SK-N-SH treated with all-trans-retinoic acid at 6 μM for 48 hours (cell line): ENCODE measurements at regions not wholly inside any gene's neighbourhood (a gene's known extent, or its start where the extent isn't known, plus 50 kb on each side); places are given as distances from the start of the nearest gene placed in this dataset.

ENCODE experiments used
- ATAC-seq: fragments of 200-7000 bp; cut with Tn5 transposase; 3 replicates; pipeline ENCODE4 v1.9.1; 2020; ENCODE audit warnings: mild to moderate bottlenecking, moderate library complexity
- ESRRG ChIP-seq: fragments of 250-450 bp; sonication (Bioruptor Pico); IDR thresholded peaks from 2 replicates; pipeline ENCODE4 v1.6.1; 2021; ENCODE audit warnings: mild to moderate bottlenecking
- GLIS3 ChIP-seq: fragments of 250-450 bp; sonication (Bioruptor Pico); IDR thresholded peaks from 2 replicates; pipeline ENCODE4 v1.5.0; 2020; ENCODE audit warnings: mild to moderate bottlenecking, moderate library complexity
- ISL1 ChIP-seq: fragments of 250-450 bp; sonication (Bioruptor Pico); IDR thresholded peaks from 2 replicates; pipeline ENCODE4 v2.1.2; 2022; ENCODE audit warnings: mild to moderate bottlenecking, moderate library complexity
- OSR1 ChIP-seq: fragments of 250-450 bp; sonication (Bioruptor Pico); IDR thresholded peaks from 2 replicates; pipeline ENCODE4 v1.8.0; 2022; ENCODE audit warnings: moderate library complexity, mild to moderate bottlenecking, inconsistent platforms
- PPARA ChIP-seq: fragments of 250-450 bp; sonication (Bioruptor Pico); IDR thresholded peaks from 2 replicates; pipeline ENCODE4 v1.5.0; 2020; ENCODE audit warnings: mild to moderate bottlenecking, borderline replicate concordance
- RARB ChIP-seq: fragments of 250-450 bp; sonication (Bioruptor Pico); IDR thresholded peaks from 2 replicates; pipeline ENCODE4 v1.8.0; 2021; ENCODE audit warnings: mild to moderate bottlenecking, moderate library complexity
- SNAI2 ChIP-seq: fragments of 250-450 bp; sonication (Bioruptor Pico); IDR thresholded peaks from 2 replicates; pipeline ENCODE4 v1.5.0; 2020; ENCODE audit warnings: mild to moderate bottlenecking, moderate library complexity
- TCF4 ChIP-seq: fragments of 250-450 bp; sonication (Bioruptor Pico); IDR thresholded peaks from 2 replicates; pipeline ENCODE4 v1.8.0; 2021; ENCODE audit warnings: mild to moderate bottlenecking, moderate library complexity, borderline replicate concordance
- TOX ChIP-seq: fragments of 250-450 bp; sonication (Bioruptor Pico); IDR thresholded peaks from 2 replicates; pipeline ENCODE4 v1.8.0; 2021; ENCODE audit warnings: mild to moderate bottlenecking, moderate library complexity, borderline replicate concordance
- ZC3H10 ChIP-seq: fragments of 250-450 bp; sonication (Bioruptor Pico); IDR thresholded peaks from 2 replicates; pipeline ENCODE4 v1.5.1; 2021; ENCODE audit warnings: mild to moderate bottlenecking, moderate library complexity
- ZFP3 ChIP-seq: fragments of 250-450 bp; sonication (Bioruptor Pico); IDR thresholded peaks from 2 replicates; pipeline ENCODE4 v1.5.0; 2020; ENCODE audit warnings: mild to moderate bottlenecking, moderate library complexity
- ZFP30 ChIP-seq: fragments of 450-650 bp; formaldehyde crosslinking; IDR thresholded peaks from 2 replicates; pipeline ENCODE4 v1.5.0; 2022; ENCODE audit warnings: mild to moderate bottlenecking, moderate library complexity
- ZNF565 ChIP-seq: fragments of 450-650 bp; formaldehyde crosslinking; conservative IDR thresholded peaks from 2 replicates; pipeline ENCODE4 v1.5.0; 2020; ENCODE audit warnings: low read depth, mild to moderate bottlenecking, moderate library complexity
- ZNF70 ChIP-seq: fragments of 450-650 bp; formaldehyde crosslinking; IDR thresholded peaks from 2 replicates; pipeline ENCODE4 v1.5.0; 2020; ENCODE audit warnings: mild to moderate bottlenecking, moderate library complexity
- ZNF8 ChIP-seq: fragments of 450-650 bp; formaldehyde crosslinking; IDR thresholded peaks from 2 replicates; pipeline ENCODE4 v1.5.0; 2020; ENCODE audit warnings: mild to moderate bottlenecking, moderate library complexity
- TF ChIP-seq, protein P1 (sequence below): fragments of 250-450 bp; sonication (Bioruptor Pico); IDR thresholded peaks from 2 replicates; pipeline ENCODE4 v1.5.0; 2020; ENCODE audit warnings: mild to moderate bottlenecking, moderate library complexity
- TF ChIP-seq, protein P2 (sequence below): fragments of 250-450 bp; sonication (Bioruptor Pico); IDR thresholded peaks from 2 replicates; pipeline ENCODE4 v1.5.1; 2021; ENCODE audit warnings: mild to moderate bottlenecking, moderate library complexity
- TF ChIP-seq, protein P3 (sequence below): fragments of 250-450 bp; sonication (Bioruptor Pico); IDR thresholded peaks from 2 replicates; pipeline ENCODE4 v1.5.1; 2020; ENCODE audit warnings: low read depth, mild to moderate bottlenecking, moderate library complexity

DNA sequence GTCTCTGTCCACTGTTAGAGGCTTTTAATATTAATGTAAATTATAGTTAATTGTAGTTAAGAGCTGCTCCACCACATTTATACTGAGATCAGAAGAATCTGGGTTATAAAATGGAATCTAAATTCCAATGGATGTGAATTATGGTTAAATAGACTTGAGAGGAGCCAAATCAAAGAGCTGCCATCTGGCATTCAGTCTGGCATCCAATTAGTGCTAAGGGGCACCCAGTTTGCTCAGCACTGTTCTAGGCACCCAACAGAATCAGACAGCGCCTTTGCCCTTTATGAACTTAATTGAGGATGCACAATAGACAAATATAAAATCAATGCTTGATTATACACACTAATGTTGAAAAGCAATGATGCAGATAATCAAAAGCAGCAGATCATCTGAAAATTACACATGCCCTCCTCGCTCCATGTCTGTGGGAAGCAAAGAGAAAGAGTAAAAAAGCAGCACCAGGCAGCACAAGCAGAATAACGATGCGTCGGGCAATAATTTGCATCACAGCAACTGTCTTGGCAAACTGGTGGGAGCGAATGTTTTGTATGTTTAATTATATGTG, 310.1 kb downstream of the BRINP2 start:
- no peak for ATAC-seq
- TF ChIP-seq, protein P1, sequence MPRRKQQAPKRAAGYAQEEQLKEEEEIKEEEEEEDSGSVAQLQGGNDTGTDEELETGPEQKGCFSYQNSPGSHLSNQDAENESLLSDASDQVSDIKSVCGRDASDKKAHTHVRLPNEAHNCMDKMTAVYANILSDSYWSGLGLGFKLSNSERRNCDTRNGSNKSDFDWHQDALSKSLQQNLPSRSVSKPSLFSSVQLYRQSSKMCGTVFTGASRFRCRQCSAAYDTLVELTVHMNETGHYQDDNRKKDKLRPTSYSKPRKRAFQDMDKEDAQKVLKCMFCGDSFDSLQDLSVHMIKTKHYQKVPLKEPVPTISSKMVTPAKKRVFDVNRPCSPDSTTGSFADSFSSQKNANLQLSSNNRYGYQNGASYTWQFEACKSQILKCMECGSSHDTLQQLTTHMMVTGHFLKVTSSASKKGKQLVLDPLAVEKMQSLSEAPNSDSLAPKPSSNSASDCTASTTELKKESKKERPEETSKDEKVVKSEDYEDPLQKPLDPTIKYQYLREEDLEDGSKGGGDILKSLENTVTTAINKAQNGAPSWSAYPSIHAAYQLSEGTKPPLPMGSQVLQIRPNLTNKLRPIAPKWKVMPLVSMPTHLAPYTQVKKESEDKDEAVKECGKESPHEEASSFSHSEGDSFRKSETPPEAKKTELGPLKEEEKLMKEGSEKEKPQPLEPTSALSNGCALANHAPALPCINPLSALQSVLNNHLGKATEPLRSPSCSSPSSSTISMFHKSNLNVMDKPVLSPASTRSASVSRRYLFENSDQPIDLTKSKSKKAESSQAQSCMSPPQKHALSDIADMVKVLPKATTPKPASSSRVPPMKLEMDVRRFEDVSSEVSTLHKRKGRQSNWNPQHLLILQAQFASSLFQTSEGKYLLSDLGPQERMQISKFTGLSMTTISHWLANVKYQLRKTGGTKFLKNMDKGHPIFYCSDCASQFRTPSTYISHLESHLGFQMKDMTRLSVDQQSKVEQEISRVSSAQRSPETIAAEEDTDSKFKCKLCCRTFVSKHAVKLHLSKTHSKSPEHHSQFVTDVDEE = no peak
- TF ChIP-seq ZFP30 = no peak
- no peak for TF ChIP-seq ESRRG (CRISPR knock-in tag)
- TF ChIP-seq PPARA (CRISPR knock-in tag) = no peak
- TF ChIP-seq, protein P2, sequence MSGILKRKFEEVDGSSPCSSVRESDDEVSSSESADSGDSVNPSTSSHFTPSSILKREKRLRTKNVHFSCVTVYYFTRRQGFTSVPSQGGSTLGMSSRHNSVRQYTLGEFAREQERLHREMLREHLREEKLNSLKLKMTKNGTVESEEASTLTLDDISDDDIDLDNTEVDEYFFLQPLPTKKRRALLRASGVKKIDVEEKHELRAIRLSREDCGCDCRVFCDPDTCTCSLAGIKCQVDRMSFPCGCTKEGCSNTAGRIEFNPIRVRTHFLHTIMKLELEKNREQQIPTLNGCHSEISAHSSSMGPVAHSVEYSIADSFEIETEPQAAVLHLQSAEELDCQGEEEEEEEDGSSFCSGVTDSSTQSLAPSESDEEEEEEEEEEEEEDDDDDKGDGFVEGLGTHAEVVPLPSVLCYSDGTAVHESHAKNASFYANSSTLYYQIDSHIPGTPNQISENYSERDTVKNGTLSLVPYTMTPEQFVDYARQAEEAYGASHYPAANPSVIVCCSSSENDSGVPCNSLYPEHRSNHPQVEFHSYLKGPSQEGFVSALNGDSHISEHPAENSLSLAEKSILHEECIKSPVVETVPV (CRISPR knock-in tag) = no peak
- no peak for TF ChIP-seq OSR1 (CRISPR knock-in tag)
- TF ChIP-seq, protein P3, sequence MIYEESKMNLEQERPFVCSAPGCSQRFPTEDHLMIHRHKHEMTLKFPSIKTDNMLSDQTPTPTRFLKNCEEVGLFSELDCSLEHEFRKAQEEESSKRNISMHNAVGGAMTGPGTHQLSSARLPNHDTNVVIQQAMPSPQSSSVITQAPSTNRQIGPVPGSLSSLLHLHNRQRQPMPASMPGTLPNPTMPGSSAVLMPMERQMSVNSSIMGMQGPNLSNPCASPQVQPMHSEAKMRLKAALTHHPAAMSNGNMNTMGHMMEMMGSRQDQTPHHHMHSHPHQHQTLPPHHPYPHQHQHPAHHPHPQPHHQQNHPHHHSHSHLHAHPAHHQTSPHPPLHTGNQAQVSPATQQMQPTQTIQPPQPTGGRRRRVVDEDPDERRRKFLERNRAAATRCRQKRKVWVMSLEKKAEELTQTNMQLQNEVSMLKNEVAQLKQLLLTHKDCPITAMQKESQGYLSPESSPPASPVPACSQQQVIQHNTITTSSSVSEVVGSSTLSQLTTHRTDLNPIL (CRISPR knock-in tag) = no peak
- no peak for TF ChIP-seq ZC3H10 (CRISPR knock-in tag)
- no peak for TF ChIP-seq GLIS3 (CRISPR knock-in tag)
- TF ChIP-seq RARB (CRISPR knock-in tag) = no peak
- TF ChIP-seq ZNF70 = no peak
- TF ChIP-seq TOX = no peak
- no peak for TF ChIP-seq SNAI2 (CRISPR knock-in tag)
- TF ChIP-seq TCF4 (CRISPR knock-in tag) = no peak
- TF ChIP-seq ZNF8 = no peak
- TF ChIP-seq ISL1 (CRISPR knock-in tag) = no peak

DNA sequence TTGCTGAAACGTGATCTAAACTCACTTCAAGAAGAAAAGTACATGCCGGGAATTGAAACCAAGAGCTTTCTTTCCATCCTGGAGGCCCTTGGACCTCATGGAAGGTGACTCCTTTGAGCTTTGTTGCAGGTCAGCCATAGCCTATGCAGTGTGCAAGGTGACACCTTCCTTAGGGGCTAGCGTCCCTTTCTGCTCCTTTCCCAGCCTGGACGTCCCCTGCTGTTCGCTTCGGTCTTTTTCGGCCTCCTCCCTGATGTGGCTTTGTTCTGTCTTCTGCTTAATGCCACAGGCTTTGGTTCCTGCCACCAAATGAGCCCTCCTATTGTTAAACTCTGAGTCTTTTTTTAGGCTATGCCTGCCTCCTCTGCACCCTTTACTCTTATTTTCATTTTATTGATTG, 308.8 kb downstream of the BRINP2 start:
- ATAC-seq = no peak
- TF ChIP-seq, protein P3 (CRISPR knock-in tag) = no peak
- TF ChIP-seq ZFP3 (CRISPR knock-in tag) = no peak
- no peak for TF ChIP-seq PPARA (CRISPR knock-in tag)
- no peak for TF ChIP-seq ZNF70

DNA sequence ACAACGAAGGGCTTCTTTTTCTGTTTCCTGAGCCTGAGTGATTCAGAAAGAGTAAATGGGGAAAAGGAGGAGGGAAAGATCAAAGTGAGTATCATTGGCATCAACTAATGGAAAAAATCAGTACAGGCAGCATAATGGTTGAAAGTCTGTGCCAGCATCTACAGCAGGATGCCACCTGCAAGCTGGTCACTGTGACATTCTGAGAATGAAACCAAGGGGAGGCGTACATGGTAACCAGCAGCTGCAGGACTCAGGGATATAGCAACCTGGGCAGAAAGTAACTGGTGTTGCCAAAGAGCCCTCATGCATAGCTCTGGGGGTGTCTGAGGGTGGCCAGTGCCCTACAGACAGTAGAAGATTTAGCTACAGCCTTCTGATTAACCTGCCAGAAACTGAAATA, 305.9 kb downstream of the BRINP2 start:
- no peak for ATAC-seq
- TF ChIP-seq TCF4 (CRISPR knock-in tag) (no peak), PPARA (CRISPR knock-in tag) (no peak), ISL1 (CRISPR knock-in tag) (no peak), ZNF565 (CRISPR knock-in tag) (no peak)
- TF ChIP-seq, protein P2 (CRISPR knock-in tag) = no peak
- TF ChIP-seq, protein P1 = no peak
